HG03159 (cell line): ENCODE measurements at regions not wholly inside any gene's neighbourhood (a gene's known extent, or its start where the extent isn't known, plus 50 kb on each side); places are given as distances from the start of the nearest gene placed in this dataset.
A peak's percentile ranks its signal among the peaks of the same experiment; 100 is the strongest.
"Not testable (repeated sequence)": the region's sequence is repeated elsewhere in the genome, so short reads cannot be mapped to it uniquely, and the experiment has no call there.

Source experiments
- ATAC-seq: cut with Tn5 transposase; IDR thresholded peaks from one replicate; pipeline ENCODE4 v1.9.1; 2021; ENCODE audit warnings: mild to moderate bottlenecking, moderate library complexity; ENCODE audit not compliant: unreplicated experiment

- no peak for ATAC-seq
These were observed 361.4 kb downstream of the HLX start for GRCh38 chr1:221240690-221241089.

GRCh38 chr1:221241157-221241556 lies 361.9 kb downstream of the HLX start:
- ATAC-seq: no peak

DNA sequence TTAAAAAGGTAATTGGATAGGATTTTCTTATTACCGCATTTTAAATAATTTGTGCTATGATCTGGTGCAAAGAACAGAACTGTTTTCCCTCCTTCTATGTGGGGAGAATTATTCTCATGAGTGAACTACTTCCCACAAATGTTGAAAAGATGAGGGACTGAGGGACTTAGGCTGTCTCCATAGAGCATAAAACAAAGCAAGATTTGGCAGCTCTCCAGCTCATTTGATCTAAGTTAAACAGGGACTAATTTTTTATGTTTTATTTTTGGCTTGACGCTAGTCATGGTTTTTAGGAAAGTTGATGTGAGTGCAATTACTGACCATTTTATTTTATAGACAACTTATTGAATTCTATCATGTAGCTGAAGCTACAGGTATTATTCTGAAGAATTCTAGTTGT lies 362.3 kb downstream of the HLX start:
- no peak for ATAC-seq

- ATAC-seq: no peak
These were observed 366.8 kb downstream of the HLX start for GRCh38 chr1:221246067-221246466.

- ATAC-seq: no peak
These were observed 367.6 kb downstream of the HLX start for GRCh38 chr1:221246628-221247415.

DNA sequence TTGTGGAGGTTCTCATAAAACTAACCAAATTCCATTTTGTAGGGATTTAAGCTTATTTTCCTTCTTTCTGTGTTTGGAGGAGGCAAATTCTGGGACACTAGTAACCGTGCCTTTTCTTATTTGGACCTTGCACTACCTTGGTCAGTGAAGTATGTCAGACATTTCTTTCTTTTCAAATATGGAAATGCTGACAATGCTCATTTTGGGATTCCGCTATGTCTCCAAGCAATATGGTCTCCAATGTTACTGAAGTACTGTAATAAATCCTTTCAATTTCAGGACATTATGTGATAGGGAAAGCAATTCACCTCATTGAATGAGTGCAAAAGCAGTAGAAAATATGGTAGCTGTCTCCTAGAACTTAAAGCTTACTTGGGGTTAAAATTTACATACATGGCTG lies 372.3 kb downstream of the HLX start:
- ATAC-seq: no peak

- no peak for ATAC-seq
These were observed 375.6 kb downstream of the HLX start for GRCh38 chr1:221254813-221255212.

DNA sequence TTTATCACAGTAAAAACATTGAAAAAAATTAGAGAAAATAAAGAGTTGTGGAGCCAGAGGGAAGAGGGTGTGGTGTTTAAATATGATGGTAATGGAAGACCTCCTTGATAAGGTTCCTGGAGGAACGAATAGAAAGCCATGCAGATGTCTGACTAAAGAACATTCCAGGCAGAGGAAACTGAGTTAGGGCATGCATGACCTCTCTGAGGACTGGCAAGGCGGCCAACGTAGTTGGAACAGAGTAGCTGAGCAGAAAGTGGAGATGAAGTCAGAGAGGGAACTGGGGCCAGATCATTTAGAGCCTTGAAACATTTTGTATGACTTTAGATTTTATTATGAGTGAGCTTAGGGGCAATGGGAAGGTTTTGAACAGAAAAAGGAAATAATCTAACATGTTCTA lies 377.5 kb downstream of the HLX start:
- ATAC-seq: no peak

GRCh38 chr1:221257548-221257947 lies 378.3 kb downstream of the HLX start:
- not testable (repeated sequence) for ATAC-seq

DNA sequence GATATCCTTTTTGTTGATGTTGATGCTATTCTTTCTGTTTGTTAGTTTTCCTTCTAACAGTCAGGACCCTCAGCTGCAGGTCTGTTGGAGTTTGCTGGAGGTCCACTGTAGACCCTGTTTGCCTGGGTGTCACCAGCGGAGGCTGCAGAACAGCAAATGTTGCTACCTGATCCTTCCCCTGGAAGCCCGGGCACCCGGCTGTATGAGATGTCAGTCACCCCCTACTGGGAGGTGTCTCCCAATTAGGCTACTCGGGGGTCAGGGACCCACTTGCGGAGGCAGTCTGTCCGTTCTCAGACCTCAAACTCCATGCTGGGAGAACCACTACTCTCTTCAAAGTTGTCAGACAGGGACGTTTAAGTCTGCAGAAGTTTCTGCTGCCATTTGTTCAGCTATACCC lies 383.4 kb downstream of the HLX start:
- ATAC-seq: not testable (repeated sequence)

GRCh38 chr1:221263831-221264767 lies 384.9 kb downstream of the HLX start:
- peak; percentile 99 for ATAC-seq

DNA sequence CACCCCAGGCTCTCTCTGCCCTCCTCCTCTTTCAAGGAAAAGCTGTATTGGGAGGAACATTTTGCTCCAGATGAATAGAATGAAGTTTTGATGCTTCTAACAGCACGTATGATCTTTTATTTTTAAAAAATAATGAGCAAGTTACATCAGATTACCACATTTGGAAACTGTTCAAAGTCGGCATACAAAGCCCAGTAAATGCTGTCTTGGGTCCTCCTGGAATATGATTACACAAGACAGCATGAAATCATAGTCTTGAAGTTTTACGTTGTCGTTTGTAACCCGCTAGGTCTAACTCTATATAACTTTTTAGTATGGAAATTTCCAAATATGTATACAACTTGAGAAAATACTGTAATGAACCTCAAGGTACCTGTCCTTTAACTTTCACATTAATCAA lies 385.6 kb downstream of the HLX start:
- ATAC-seq: no peak

DNA sequence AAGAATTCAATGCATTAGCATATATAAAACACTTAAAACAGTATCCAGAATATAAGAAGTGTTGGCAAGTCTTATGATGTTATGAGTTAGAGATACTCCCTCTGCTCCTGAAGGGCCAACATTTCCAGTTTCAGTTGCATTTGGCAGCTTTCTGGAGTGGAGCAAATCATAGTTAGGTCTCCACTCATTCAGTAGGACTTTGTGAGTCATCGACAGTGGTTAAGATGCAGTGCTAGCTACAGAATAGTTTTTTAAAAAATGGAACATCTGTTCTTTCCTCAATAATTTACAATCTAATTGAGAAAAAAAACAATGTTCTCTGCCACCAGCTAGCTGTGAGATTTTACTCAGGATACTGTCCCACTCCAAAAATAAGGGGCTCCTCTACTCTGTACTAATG lies 389.1 kb downstream of the HLX start:
- ATAC-seq: no peak

- no peak for ATAC-seq
These were observed 392.5 kb downstream of the HLX start for GRCh38 chr1:221271701-221272100.

DNA sequence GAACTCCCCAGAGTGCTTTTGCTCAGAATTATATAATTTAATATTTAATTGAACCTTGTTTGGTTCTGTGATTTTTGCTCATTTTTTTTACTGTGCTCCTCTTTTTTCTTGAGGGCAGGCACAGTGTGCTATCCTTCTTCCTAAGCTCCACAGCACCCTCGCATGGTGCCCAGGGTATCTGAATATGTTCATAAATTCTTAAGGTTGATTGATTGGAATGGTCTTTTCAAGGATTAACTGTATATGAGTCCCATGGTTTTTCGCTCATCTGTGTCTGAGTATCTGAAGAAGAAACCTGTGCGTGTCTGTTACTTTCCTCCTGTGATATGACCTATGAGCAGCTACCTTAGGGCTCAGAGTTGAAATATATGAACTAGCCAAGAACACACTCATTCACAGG lies 393.7 kb downstream of the HLX start:
- no peak for ATAC-seq

DNA sequence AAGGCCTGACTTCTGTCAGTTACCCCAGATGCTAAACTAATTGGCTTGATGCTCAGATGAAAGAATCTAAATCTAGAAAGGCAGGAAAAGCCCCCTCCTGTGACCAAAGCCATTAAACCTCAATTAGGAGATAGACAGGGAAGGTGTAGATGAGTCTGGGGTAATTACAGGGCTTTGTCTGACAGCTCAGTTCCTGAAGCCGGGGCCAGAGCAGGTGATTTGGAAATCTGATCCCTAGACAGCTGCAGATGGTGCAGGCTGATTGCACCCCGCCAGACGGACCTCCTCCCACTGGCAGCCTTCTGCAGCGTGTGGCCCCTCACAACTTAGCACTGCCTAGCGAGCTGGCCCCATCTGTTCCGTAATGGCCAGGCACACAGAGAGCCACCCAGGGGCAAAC lies 395.1 kb downstream of the HLX start:
- no peak for ATAC-seq

DNA sequence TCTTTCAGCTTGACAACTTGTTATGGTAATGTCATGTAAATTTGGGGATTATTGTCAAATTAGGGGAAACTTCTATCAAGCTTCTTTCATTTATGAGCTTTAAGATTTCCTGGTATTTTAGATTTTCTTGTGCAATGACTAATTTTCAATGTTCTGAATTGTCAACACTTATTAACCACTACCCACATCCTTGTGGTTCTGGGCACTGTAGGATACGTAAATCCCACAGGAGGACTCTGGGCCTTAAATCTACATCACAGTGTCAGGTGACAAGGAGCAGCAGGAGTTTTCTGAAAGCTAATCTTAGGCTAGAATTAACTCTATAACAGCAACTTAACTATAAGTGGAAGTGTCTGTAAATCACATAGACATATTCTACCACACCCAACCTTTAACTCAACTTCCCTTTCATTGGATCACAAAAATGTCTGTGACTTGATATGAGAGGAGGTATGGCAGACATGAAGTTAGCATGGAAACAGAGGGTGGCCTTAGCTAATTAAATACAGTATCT lies 397.7 kb downstream of the HLX start:
- ATAC-seq: no peak

- ATAC-seq: no peak
These were observed 399.9 kb downstream of the HLX start for GRCh38 chr1:221279146-221279545.

DNA sequence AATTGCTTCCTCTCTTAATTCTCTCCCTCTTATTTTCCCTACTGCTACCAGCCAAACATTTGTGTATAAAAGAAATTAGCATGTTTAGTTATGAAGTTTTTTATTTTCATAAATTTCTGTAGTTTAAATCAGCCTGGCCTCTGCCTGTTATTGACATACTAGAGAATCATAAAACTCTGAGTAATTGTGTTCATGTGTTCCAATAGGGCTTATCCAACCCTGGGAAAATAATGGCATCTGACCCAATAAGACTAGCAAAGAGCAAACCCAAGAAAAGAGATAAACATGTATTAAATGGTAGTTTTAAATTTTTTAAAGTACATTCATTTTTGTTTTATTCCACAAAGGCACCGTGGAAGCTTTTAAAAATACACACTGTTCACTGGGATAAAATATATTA lies 404.3 kb downstream of the HLX start:
- no peak for ATAC-seq

DNA sequence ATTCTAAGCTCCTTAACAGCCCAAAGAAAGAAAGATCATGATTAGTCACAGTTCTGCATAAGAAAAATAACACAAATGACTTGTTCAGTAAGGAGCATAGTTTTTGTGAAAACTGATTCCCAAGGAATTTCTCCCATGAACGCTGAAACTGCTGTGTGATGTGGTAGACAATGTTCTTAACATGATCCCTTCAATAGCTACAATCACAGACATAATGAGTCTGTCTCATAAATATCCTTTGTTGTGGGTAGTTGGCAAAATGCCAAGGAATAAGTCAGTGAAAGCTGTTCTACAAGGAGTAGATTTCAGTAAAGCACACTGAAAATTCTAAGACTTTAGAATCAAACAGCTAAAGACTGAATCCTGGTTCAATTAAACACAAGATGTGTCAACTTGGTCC lies 404.8 kb downstream of the HLX start:
- no peak for ATAC-seq

GRCh38 chr1:221284991-221285390 lies 405.7 kb downstream of the HLX start:
- ATAC-seq: not testable (repeated sequence)
